Hematopoietic multipotent progenitor cell treated with erythropoietin and hydrocortisone succinate and interleukin-3 and kit ligand, for 6 days (in vitro differentiated cells): ENCODE measurements at regions not wholly inside any gene's neighbourhood (a gene's known extent, or its start where the extent isn't known, plus 50 kb on each side); places are given as distances from the start of the nearest gene placed in this dataset.
"Not testable (repeated sequence)": the region's sequence is repeated elsewhere in the genome, so short reads cannot be mapped to it uniquely, and the experiment has no call there.

Experiments used
- DNase-seq: peaks from one replicate; pipeline ENCODE4 v3.0.0-alpha.2; 2015

DNA sequence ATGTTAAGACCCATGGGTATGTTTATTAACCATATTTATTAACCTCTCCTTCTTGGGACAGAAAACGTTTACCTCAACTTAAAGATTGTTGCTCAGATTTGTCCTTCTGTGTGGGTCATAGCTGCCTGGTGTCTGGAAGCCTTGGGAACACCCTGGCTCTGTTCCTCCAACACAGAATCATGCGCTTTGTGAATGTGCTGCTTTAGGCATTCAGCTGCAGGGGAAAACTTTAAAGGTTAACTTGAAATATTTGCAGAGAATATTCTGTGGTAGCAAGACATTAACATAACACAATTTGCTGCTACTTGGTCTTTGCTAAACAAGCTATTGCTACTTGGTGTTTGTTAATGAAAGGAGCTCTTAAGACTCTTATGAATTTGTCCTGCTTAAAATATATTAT is 50.5 kb upstream of the THOC3 start:
- DNase-seq = not testable (repeated sequence)

DNA sequence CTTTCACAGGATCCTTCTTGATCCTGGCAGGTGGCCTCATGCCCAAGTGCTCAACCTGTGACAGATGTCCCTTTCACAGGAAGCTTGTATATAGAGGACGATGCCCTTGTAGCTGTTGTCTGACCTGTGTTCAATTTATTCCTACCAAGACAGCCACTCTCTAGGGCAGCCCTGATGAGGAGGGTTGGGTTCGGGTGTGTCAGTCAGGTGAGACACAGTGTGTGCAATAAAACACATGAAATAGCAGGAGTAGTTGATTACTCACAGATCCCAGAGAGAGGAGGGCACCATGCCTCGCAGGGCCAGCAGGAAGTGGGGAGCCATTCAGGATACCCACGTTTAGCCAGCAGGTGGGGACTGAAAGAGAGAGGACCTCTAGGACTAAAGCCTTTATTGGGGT is 52.7 kb upstream of the THOC3 start:
- DNase-seq = not testable (repeated sequence)

DNA sequence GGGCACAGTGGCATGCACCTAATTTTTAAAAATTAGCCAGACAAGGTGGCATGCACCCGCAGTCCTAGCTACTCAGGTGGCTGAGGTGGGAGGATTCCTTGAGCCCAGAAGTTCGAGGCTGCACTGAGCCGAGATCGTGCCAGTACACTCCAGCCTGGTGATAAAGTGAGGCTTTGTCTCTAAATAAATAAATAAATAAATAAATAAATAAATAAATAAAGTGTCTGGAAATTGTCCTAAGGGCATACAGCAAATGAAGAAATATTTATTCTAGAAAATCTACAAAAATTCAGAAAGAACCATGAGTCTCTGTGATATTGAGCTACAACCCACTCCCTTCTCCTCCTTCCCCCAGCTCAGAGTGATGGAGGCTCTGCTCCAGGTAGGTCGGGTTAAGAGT is 55.4 kb upstream of the THOC3 start:
- DNase-seq = not testable (repeated sequence)

DNA sequence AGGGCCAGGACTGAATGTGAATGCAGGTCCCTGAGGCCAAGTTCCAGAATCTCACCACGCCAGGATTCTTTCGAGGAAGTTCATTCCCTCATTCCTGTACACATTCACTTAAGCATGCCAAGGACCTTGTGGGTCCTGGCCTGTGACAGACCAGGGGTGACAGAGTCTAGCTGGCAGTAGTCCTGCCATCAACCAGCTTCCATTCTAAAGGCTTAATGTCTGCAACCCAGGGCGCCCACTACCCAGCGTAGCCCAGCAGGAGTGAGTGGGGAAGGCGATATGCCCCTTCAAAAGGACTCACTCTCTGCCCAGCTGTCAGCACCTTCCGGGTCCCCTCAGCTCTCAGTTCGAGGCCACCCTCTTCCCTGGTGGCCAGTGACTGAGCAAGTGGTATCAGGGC is 61.3 kb upstream of the THOC3 start:
- DNase-seq = not testable (repeated sequence)

DNA sequence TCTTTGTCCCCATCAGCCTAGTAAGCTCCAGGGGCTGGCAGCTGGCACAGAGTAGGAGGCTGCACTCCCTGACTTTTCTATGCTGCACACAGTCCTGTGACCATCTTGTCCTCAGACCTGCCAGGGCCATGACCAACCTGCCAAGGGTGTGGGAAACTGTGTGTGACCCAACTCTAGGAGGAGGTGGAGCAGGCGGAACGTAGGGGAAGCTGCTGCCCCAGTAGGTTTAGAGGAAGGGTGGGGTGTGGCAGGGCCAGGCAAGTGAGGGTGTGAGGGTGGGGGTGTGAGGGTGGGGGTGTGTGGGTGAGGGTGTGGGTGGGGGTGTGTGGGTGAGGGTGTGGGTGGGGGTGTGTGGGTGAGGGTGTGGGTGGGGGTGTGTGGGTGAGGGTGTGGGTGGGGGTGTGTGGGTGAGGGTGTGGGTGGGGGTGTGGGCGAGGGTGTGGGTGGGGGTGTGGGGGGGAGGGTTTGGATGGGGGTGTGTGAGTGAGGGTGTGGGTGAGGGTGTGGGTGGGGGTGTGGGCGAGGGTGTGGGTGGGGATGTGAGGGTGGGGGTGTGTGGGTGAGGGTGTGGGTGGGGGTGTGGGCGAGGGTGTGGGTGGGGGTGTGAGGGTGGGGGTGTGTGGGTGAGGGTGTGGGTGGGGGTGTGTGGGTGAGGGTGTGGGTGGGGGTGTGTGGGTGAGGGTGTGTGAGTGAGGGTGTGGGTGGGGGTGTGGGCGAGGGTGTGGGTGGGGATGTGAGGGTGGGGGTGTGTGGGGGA is 62.4 kb upstream of the THOC3 start:
- not testable (repeated sequence) for DNase-seq

DNA sequence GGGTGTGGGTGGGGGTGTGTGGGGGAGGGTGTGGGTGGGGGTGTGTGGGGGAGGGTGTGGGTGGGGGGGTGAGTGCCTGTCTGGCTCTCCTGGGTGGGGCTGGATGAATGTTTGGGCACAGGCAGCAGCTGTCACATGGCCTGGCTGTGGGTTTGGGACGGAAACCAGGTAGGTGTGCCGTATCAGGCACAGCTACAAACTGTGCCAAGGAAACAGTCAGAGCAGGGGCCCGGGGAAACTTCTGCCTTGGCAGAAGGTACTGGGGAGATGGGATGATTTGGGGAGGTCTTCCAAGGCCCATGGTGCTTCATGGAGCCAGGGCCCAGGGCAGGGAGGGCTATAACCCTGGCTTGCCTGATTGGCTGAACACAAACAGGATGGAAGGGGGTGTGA is 63.0 kb upstream of the THOC3 start:
- DNase-seq = not testable (repeated sequence)

DNA sequence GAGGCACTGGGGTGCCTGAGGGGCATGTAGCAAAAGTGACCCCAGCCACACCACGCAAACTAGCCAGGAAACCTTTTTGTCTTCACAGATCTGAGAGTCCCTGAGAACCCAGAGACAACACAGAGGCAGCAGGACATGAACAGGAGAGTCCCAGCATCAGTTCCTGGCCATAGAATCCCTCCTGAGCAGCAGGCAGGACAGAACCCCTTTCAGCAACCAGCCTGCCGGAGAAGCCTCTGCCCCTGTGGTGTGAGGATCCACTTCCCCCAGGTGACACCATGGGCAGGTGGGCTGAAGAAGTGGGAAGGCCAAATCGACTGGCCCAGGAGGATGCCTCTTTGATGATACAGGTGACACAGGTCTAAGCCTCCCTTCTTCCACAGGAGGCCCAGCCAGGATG is 65.1 kb upstream of the THOC3 start:
- DNase-seq = not testable (repeated sequence)

DNA sequence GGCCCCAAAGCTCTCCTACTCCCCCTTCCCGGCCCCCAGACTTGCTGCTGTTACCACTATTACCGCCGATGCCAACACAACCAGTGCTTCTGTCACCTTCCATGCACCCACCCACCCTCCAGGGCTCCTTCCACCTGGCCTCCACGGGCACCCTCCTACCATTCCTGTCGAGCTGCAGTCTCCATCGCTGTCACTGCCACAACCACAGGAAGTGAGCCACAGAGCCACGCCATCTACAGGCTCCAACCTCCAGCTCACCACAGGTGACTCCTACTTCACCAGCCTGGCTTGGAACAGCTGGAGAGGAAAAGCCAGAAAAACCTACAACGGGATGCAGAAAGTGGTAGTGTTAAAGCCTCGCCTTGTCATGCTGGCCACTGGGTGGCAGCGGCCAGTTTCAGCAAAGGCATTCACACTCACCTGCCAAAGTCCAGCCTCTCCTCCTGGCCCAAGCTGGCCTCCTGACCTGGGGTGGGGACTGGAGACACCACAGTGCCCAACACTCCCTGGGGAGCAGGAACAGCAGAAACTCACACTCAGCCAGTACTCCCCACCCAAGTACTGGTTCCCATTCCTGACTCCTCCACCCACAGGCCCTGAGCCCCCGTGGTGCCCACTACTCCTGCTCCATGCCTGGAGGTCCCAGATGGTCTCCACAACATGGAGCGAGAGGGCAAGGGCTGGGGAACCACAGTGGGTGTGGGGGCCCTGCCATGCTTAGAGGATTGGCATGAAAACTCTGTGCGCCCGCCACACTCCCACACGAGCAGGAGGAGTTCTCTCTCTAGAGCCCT is 66.5 kb upstream of the THOC3 start:
- not testable (repeated sequence) for DNase-seq

DNA sequence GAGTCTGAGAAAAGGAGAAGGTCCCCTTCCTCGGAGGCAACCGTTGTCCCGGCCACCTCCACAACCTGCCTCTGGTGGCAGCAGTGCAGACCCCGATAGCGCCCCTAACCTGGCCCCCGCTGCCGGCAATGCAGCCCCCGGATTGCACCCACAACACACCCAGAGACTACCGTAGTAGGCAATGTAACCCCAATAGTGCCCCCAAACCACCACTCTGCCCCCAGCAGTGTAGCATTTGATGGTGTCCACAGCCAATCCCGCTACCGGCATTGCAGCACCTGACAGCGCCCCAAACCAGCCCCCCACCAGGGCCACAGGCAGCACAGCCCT is 67.1 kb upstream of the THOC3 start:
- DNase-seq = not testable (repeated sequence)

DNA sequence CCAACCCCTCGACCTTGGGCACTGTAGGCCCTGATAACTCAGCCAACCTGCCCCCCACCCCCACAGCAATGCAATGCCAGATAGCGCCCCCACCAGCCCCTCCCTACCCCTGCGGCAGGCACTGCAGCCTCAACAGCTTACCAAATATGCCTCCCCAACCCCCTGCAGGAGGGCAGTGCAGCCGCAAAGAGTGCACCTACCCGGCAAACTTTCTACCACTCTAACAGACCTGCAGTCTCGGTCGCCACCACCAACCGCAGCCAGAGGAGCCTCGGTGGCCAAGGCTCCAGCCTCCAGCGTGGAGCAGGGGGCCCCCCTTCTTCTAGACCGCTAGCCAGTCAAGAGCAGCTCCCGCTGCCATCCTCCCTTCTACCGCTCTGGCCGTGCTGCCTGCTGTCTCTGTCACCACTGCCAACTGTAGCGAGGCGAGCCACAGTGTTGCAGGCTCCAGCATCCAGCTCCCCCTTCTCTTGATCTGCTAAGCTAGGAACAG is 67.7 kb upstream of the THOC3 start:
- DNase-seq = peak; percentile 4

DNA sequence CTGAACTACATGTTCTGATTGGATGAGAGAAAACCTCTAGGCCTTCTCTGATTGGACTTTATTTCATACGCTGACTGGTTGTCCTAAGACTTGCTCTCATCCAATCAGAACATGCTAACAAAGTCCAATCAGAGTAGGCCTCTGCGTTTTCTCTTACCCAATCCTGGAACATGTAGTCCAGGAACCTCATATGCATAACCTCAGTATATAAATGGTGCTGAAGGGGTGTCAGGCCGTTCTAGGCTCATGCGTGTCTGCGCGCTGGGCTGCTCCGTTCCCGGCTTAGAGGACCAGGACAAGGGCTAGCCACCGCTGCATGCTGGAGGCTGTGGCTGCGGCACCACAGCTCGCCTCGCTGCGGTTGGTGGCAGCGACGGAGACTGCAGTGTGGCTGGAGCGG is 68.3 kb upstream of the THOC3 start:
- not testable (repeated sequence) for DNase-seq

DNA sequence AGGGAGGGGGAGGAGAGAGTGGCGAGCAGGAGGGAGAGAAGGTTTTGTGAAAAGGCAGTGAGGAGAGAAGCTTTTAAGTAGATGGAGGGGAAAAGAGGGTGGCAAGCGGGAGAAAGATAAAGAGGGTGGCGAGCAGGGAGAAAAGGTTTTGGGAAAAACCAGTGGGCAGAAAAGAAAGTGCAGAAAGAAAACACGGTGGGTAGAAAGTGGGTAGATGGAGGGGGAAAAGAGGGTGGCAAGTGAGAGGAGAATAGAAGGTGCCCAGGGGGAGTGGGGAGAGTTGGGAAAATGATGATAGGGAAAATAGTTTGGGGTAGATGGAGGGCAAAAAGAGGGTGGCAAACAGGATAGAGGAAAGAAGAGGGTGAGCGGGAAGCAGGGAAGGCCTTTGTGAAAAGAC is 69.1 kb upstream of the THOC3 start:
- not testable (repeated sequence) for DNase-seq

DNA sequence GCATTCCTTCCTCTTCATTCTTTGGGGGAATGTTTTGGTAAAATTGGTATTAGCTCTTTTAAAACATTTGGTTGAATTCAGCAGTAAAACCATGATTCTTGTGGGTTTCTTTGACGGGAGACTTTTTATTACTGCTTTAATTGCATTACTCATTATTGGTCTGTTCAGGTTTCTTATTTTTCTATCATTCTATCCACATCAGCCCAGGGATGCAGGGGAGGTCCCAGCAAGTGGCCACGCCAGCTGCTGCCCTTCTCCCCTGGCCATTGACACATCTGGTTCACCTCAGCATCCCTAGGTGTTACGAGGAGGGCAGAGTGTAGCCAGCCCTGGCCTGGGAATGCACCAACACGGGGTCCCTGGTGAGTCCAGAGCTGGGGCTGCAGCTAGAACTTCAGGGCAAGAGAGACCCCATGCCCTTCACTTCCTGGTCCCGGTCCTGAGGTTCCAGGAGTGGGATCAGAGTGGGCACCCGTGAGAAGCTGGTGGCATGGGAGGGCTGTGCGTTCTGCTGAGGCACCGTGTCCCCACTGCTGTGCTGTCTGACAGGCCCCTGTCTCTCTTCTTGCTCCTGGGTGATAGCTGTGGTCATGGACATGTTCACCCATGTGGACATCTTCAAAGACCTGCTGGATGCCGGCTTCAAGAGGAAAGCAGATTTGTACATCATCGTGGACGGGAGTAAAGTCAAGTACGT is 72.1 kb upstream of the THOC3 start:
- not testable (repeated sequence) for DNase-seq

DNA sequence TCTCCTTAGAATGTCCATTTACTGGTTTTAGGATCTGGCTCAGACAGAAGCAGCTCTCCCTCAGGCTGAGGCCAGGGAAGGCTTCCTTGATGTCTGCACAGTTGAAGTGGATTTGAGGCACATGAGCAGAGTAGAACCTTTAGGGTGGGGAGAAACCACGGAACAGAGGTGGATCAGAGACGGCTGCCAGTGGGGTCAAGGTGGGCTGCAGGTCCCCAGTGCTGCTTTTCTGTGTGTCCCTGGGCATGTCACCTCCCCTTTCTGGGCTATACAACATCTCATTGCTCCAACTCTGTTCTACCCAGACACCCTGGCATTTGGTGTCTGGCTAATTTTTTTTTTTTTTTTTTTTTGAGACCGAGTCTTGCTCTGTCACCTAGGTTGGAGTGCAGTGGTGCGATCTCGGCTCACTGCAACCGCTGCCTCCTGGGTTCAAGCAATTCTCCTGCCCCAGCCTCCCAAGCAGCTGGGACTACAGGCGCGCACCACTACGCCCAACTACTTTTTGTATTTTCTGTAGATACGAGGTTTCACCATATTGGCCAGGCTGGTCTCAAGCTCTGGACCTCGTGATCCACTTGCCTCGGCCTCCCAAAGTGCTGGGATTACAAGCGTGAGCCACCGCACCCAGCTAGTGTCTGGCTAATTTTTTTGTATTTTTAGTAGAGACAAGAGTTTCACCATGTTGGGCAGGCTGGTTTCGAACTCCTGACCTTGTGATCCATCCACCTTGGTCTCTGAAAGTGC is 73.3 kb upstream of the THOC3 start:
- not testable (repeated sequence) for DNase-seq

DNA sequence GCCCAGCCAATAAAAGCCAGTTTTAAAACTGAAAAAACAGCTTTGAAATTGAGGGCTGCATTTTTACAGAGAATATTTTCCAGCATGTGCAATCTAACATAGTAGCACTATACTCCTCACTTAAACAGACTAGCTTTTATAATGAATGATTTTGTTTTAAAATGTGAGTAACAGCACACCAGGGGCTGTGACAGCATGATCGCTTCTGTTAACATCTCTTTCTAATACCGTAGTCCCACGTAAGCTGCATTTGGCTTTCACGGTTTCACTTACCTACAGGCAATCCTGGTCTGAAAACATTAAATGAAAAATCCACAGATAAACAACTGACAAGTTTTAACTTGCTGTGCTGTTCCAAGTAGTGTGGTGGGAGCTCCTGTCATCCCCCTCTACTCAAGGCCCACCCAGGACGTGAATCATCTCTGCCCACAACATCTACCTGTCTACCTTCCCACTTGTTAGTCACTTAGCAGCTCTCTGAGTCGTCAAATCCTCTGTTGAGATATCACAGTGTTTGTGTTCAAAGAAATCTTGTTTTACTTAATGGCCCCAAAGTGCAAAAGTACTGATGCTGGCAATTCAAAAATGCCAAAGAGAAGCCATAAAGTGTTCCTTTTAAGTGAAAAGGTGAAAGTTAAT is 74.0 kb upstream of the THOC3 start:
- DNase-seq = not testable (repeated sequence)

DNA sequence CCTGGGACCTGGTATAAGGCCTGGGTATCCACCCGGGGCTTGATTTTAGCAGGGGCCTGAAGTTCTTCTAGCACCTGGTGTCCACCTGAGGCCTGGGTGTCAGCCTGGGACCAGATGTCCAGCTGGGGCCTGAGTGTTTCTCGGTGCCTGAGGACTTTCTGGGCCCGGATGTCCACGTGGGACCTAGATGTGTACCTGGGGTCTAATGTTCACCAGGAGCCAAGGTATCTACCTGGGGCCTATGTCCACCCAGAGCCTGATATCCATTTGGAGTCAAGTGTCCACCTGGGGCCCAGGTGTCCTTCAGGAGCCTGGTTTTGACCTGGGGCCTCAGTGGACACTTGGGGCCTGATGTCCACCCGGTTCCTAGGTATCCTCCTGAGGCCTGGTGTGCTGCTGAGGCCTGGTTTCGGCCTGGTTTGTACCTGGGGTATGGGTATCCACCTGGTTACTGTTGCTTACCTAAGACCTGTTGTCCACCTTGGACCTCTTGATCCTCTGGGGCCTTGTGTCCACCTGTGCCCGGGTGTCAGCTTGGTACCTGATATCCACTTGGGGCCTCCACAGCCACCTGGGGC is 75.2 kb upstream of the THOC3 start:
- not testable (repeated sequence) for DNase-seq

DNA sequence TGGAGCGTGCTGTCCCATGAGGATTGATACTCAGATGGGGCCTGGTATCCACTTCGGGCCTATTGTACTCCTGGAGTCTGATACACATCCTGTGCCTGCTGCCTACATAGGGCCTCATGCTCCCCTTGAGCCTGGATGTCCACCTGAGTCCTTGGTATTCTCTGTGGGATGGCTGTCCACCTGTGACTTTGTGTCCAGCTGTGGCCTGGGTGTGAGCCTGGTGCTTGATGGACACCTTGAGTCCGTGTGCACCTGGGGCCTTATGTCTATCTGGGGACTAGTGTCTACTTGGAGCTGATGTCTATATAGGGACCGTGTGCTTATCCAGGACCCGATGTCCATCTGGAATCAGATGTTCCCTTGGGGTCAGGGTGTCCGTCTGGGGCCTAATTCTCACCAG is 75.9 kb upstream of the THOC3 start:
- not testable (repeated sequence) for DNase-seq

DNA sequence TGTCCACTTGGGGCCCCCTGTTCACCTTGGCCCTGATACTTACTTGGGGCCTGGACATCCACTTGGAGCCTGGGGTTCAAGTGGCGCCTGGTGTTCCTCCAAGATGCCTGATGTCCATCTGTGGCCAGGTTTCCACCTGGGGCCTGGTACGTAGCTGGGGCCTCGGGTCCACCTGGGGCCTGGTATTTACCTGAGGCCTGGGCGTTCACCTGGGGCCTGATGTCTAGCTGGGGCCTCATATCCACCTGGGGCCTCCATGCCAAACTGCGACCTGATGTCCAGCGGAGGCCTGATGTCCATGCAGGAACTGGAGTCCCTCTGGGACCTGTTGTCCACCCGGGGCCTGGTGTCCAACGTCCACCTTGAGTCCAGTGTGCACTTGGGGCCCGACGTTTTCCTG is 76.3 kb upstream of the THOC3 start:
- DNase-seq = not testable (repeated sequence)

DNA sequence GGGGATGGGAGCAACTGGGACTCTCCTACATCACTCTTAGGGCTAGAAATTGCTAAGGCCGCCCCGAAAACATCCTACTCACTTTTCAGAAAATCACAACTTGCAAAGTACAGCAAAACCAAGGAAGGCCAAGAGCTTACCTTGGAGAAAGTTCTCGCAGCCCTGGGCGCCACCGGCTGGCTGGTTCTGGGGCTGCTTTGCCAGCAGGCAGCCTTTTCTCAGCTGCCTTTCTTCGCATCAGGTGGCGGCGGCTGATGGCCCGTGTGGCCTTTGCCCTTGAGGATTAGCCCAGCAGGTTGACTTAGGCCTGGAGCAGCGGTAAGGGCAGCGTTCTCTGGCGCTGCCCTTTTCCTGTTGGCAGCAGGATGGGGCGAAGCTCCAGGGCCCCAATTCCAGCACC is 77.3 kb upstream of the THOC3 start:
- not testable (repeated sequence) for DNase-seq

DNA sequence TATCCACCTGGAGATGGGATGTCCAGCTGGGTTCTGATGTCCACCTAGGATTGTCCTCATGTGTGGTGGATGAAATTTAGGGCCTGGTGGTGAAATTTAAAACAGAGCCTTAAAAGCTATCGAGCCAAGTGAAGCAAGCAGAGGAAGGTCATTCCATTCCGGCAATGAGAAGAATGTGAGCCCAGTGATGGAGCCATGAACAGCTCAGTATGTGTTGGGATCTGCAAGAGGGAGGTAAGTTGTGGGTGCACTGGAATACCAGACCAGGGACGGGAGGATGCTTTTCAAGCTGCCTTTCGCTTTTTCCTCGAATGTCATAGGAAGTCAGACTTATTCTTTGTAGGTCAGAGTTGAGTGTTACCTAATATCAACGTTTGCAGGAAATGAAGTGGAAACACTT is 80.6 kb upstream of the THOC3 start:
- DNase-seq = not testable (repeated sequence)

DNA sequence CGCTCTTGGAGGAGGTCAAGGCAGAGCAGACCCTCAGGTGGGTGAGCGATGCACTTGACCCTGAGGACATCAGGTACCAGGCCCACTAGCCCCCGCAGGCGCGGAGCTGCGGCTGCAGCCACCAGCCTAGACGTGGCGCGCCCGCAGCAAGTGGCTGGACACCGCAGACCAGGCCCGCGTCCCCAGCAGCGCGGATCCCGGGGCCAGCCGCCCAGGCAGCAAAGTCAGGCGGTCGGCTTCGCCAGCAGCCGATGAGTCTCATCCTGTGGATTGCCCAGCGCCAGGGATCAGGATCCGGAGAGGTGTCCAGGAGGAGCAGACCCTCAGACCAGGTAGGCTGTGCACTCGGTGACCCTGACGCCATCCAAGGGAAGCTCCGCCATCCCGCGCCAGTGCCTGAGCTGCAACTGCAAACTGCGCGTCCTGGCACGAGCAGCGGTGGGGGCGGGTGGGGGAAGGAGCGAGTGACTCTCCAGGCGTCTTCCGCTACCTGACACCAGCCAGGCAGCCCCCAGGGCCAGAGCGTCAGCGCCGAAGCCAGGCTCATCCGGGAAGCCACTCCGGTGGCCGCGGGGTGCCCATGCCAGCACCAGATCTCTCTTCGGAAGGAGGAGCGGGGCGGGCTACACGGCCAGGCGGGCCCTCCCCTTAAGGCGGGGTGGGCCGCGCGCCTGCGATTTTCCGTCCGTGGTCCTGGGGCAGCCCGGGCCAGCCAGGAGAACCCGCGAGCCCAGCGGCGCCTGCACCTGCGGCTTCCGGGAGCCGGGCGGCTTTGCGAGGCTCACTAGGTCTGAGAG is 92.6 kb upstream of the THOC3 start:
- DNase-seq = not testable (repeated sequence)
